GM23338 (cell line): ENCODE measurements at regions not wholly inside any gene's neighbourhood (a gene's known extent, or its start where the extent isn't known, plus 50 kb on each side); places are given as distances from the start of the nearest gene placed in this dataset.

Experiments used
- ATAC-seq: fragments of 200-7000 bp; cut with Tn5 transposase; 3 replicates; pipeline ENCODE4 v1.9.1; 2020
- DNase-seq: peaks from one replicate; pipeline ENCODE4 v3.0.0-alpha.2; 2015; ENCODE audit warnings: low spot score
- H2AFZ ChIP-seq: fragments of 200-600 bp; sonication (generic); 2 replicates; pipeline ENCODE4 v1.8.0; 2016; ENCODE audit warnings: antibody characterized with exemption, mild to moderate bottlenecking, moderate library complexity
- H3F3A ChIP-seq: fragments of 200-600 bp; sonication (generic); replicated peaks from 2 replicates; pipeline ENCODE4 v1.8.0; 2017; ENCODE audit warnings: antibody characterized with exemption, mixed run types, low read depth
- H3K27ac ChIP-seq: fragments of 200-600 bp; sonication (generic); 2 replicates; pipeline ENCODE4 v1.6.1; 2016; ENCODE audit warnings: low read depth
- H3K27me3 ChIP-seq: fragments of 200-600 bp; sonication (generic); 2 replicates; pipeline ENCODE4 v1.8.0; 2016; ENCODE audit warnings: mild to moderate bottlenecking, mixed run types, moderate library complexity; ENCODE audit not compliant: insufficient read depth
- H3K36me3 ChIP-seq: fragments of 200-600 bp; sonication (generic); 2 replicates; pipeline ENCODE4 v1.8.0; 2016; ENCODE audit warnings: mild to moderate bottlenecking; ENCODE audit not compliant: insufficient read depth
- H3K4me1 ChIP-seq: fragments of 200-600 bp; sonication (generic); 2 replicates; pipeline ENCODE4 v1.8.0; 2016; ENCODE audit warnings: mild to moderate bottlenecking, moderate library complexity; ENCODE audit not compliant: insufficient read depth
- H3K4me2 ChIP-seq: fragments of 200-600 bp; sonication (generic); 2 replicates; pipeline ENCODE4 v1.7.1; 2017; ENCODE audit warnings: mixed run types
- H3K4me3 ChIP-seq: fragments of 200-600 bp; sonication (generic); 2 replicates; pipeline ENCODE4 v1.6.1; 2016; ENCODE audit warnings: mixed run types
- H3K79me2 ChIP-seq: fragments of 200-600 bp; sonication (generic); replicated peaks from 2 replicates; pipeline ENCODE4 v1.8.0; 2017; ENCODE audit warnings: mild to moderate bottlenecking; ENCODE audit not compliant: insufficient read depth
- H3K9me2 ChIP-seq: fragments of 200-600 bp; sonication (generic); 2 replicates; pipeline ENCODE4 v1.8.0; 2017; ENCODE audit not compliant: insufficient read depth
- H4K20me1 ChIP-seq: fragments of 200-600 bp; sonication (generic); replicated peaks from 2 replicates; pipeline ENCODE4 v1.8.0; 2017; ENCODE audit warnings: mild to moderate bottlenecking; ENCODE audit not compliant: insufficient read depth
- H3K27ac Mint-ChIP-seq: 2 replicates; pipeline ENCODE4 v1.8.0; 2020; ENCODE audit warnings: inconsistent platforms, mild to moderate bottlenecking, moderate library complexity, mixed read lengths
- H3K27me3 Mint-ChIP-seq: 3 replicates; pipeline ENCODE4 v1.8.0; 2022; ENCODE audit warnings: low read depth, mild to moderate bottlenecking, moderate library complexity, mixed read lengths, inconsistent platforms; ENCODE audit not compliant: insufficient read depth, poor library complexity
- H3K36me3 Mint-ChIP-seq: 3 replicates; pipeline ENCODE4 v1.8.0; 2021; ENCODE audit warnings: low read depth, mild to moderate bottlenecking, inconsistent platforms, moderate library complexity, mixed read lengths
- H3K4me1 Mint-ChIP-seq: 3 replicates; pipeline ENCODE4 v1.8.0; 2020; ENCODE audit warnings: mild to moderate bottlenecking, inconsistent platforms, mixed read lengths
- H3K4me3 Mint-ChIP-seq: 3 replicates; pipeline ENCODE4 v1.8.0; 2021; ENCODE audit warnings: moderate library complexity, mild to moderate bottlenecking, inconsistent platforms, mixed read lengths
- H3K9me3 Mint-ChIP-seq: 3 replicates; pipeline ENCODE4 v1.8.0; 2020; ENCODE audit warnings: moderate library complexity, mild to moderate bottlenecking, inconsistent platforms, mixed read lengths
- CREB1 ChIP-seq: fragments of 250-450 bp; sonication (Bioruptor Pico); IDR thresholded peaks from 2 replicates; pipeline ENCODE4 v1.5.0; 2020; ENCODE audit warnings: low read depth, mild to moderate bottlenecking, moderate library complexity
- CTCF ChIP-seq, 2 experiments: fragments of 200-600 bp in 1 of 2; sonication (generic) in 1 of 2; conservative IDR thresholded peaks; 2 replicates each; pipeline versions ENCODE4 v1.5.1 to v1.6.1; 2016 to 2017; ENCODE audit warnings: antibody characterized with exemption in 2 of 2, low read depth in 2 of 2, mild to moderate bottlenecking in 2 of 2, moderate library complexity in 1 of 2
- EZH2 ChIP-seq: fragments of 200-600 bp; sonication (generic); IDR thresholded peaks from one replicate; pipeline ENCODE4 v1.8.0; 2017; ENCODE audit warnings: antibody characterized with exemption, mild to moderate bottlenecking, low read depth; ENCODE audit not compliant: unreplicated experiment
- EZH2phosphoT487 ChIP-seq: fragments of 200-600 bp; sonication (generic); IDR thresholded peaks from one replicate; pipeline ENCODE4 v1.8.1; 2018; ENCODE audit warnings: antibody characterized with exemption; ENCODE audit not compliant: unreplicated experiment
- JUNB ChIP-seq: IDR thresholded peaks from one replicate; pipeline ENCODE4 v1.6.1; 2016; ENCODE audit warnings: antibody characterized with exemption; ENCODE audit not compliant: unreplicated experiment
- POLR2AphosphoS5 ChIP-seq: IDR thresholded peaks from 2 replicates; pipeline ENCODE4 v1.6.1; 2016; ENCODE audit warnings: antibody characterized with exemption, low read depth
- ZNF114 ChIP-seq: fragments of 250-450 bp; sonication (Bioruptor Pico); IDR thresholded peaks from 2 replicates; pipeline ENCODE4 v1.5.0; 2020; ENCODE audit warnings: mild to moderate bottlenecking, moderate library complexity
- ZNF462 ChIP-seq: fragments of 250-450 bp; sonication (Bioruptor Pico); IDR thresholded peaks from 2 replicates; pipeline ENCODE4 v1.5.0; 2020; ENCODE audit warnings: mild to moderate bottlenecking, moderate library complexity

- TF ChIP-seq ZNF462 (CRISPR knock-in tag) (no peak), JUNB (no peak), CREB1 (CRISPR knock-in tag) (no peak), ZNF114 (CRISPR knock-in tag) (no peak), POLR2AphosphoS5 (no peak)
Measured at GRCh38 chr4:163693776-163694175, 199.3 kb downstream of the TMA16 start (continued).

GRCh38 chr4:163694385-163694784 is 199.9 kb downstream of the TMA16 start:
- Mint-ChIP-seq H3K36me3 (no peaks in the 10 kb centered on the region; the same call in 2 of the 3 replicates), H3K9me3 (peaks cover 4% of the 10 kb centered on the region; the same call in 2 of the 3 replicates), H3K27me3 (peaks cover 2% of the 10 kb centered on the region), H3K27ac (no peak overlapping the region; the same call in 1 of the 2 replicates), H3K4me1 (no peaks in the 10 kb centered on the region), H3K4me3 (no peak overlapping the region)
- Histone ChIP-seq H2AFZ (no peak overlapping the region), H4K20me1 (no peaks in the 10 kb centered on the region), H3F3A (no peaks in the 10 kb centered on the region), H3K27ac (no peak overlapping the region), H3K4me2 (no peak overlapping the region), H3K27me3 (no peaks in the 10 kb centered on the region), H3K4me3 (no peak overlapping the region), H3K9me2 (0 out of 2 replicates have a peak, but pooled peaks cover 8% of the 10 kb centered on the region), H3K4me1 (no peaks in the 10 kb centered on the region), H3K36me3 (no peaks in the 10 kb centered on the region), H3K79me2 (no peaks in the 10 kb centered on the region)
- DNase-seq, result peak; percentile 23
- no peak for ATAC-seq
- TF ChIP-seq EZH2phosphoT487, result no peak
- TF ChIP-seq EZH2, result no peak
- no peak for TF ChIP-seq JUNB
- no peak for TF ChIP-seq ZNF114 (CRISPR knock-in tag)
- TF ChIP-seq ZNF462 (CRISPR knock-in tag), result no peak
- no peak for TF ChIP-seq CTCF (conservative IDR thresholded peaks at IDR 0.05; ENCODE audit: low read depth in 2 of 2)
- no peak for TF ChIP-seq POLR2AphosphoS5
